GM21515 (cell line): ENCODE measurements at regions not wholly inside any gene's neighbourhood (a gene's known extent, or its start where the extent isn't known, plus 50 kb on each side); places are given as distances from the start of the nearest gene placed in this dataset.
A peak's percentile ranks its signal among the peaks of the same experiment; 100 is the strongest.
"Not testable (repeated sequence)": the region's sequence is repeated elsewhere in the genome, so short reads cannot be mapped to it uniquely, and the experiment has no call there.

ENCODE experiments used
- ATAC-seq: cut with Tn5 transposase; IDR thresholded peaks from one replicate; pipeline ENCODE4 v1.9.1; 2021; ENCODE audit not compliant: unreplicated experiment

- no peak for ATAC-seq
Measured at GRCh38 chr4:149050840-149051239, 608.6 kb upstream of the NR3C2 start.

GRCh38 chr4:149048451-149049143 lies 606.4 kb upstream of the NR3C2 start:
- ATAC-seq: no peak

DNA sequence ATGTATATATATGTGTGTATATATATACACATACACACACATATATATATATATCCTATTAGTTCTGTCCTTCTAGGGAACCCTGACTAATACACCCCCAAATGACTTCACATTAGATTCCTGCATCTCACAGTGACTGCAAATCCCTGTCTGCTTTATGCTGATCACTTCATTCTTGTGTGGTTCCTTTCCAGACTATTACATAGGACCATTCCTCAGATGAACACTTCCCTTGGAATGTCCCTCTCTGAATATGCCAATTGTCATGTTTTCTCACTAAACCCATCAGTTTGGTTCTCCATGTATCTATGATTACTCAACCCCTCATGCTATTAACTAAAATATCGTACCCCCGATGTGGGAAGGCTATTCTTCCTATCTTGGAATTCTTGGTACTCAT lies 605.2 kb upstream of the NR3C2 start:
- ATAC-seq: no peak

DNA sequence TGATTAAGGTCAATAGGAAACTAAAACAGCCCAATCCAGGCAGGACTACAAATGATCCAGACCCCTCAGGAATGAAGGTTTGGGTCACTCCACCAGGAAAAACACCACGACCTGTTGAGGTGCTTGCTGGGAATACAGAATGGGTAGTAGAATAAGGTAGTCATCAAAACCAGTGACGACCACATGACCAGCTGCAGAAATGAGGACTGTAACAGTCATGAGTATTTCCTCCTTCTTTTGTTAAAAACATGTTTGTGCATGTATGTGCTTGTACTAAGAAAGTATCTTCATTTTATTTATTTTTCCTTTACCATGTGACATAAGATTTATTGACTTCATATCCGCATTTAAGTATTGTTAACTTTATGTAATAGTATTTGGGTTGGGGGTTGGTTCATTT lies 603.5 kb upstream of the NR3C2 start:
- ATAC-seq: no peak

DNA sequence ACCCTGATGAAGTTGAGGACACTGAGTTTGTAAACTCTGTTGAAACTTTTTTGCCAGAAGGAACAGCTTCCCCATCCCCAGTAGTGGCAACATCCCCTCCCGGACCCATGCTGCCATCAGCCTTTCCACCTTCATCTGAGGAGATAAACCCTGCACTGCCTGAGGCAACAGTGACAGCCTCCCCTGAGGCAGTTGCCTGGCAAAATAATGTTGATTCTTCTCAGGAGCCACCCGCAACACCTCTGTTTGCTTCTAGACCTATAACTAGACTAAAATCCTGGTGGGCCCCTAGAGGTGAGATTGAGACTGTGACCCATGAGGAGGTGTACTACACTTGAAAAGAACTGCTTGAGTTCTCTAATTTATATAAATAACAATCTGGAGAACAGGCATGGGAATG lies 597.6 kb upstream of the NR3C2 start:
- ATAC-seq: not testable (repeated sequence)

DNA sequence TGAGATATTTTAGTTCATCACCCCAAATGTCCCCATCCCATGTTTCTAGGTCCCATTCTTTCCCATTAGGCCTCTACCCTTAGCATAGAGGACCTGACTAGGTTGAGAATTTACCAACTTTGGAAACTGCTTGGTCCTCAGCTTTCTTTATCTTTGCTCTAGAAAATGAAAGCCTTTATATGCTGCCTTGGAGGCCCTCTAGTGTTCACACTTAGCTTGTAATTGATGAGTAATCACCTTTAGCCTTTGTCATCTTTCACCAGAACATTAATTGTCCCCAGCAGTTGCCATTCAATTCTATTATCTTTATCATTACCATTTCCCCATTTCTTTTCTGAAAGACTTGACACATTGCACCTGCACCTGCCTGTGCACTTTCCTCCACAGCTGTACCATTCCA lies 589.2 kb upstream of the NR3C2 start:
- ATAC-seq: peak; percentile 66

DNA sequence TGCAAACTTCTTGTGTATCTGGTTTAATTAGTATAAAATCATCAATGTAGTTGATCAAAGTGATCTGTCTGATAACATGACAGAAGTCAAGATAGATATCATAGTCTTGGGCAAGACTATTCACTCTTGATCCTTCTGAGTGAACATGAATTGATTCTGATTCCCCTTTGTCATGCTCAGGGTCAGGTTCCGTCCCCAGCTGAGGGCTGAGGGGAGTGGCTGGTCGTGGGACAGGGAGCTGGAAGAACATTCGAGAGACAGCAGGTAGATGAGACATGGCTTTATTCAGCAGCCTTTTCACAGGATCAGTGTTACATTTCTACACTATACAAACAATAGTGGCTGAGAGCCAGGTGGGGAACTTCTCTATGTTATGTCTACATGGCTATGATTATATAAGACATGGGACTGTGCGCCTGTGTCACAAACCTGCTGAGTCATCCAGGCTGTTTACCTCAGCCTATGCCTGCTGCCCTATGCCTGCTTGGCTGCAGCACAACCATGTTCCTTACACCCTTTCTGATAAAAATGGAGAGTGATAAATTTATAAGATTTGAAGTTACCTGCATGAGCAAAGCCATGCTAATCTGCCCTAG lies 586.9 kb upstream of the NR3C2 start:
- no peak for ATAC-seq

- no peak for ATAC-seq
Measured at GRCh38 chr4:149026696-149027095, 584.5 kb upstream of the NR3C2 start.

DNA sequence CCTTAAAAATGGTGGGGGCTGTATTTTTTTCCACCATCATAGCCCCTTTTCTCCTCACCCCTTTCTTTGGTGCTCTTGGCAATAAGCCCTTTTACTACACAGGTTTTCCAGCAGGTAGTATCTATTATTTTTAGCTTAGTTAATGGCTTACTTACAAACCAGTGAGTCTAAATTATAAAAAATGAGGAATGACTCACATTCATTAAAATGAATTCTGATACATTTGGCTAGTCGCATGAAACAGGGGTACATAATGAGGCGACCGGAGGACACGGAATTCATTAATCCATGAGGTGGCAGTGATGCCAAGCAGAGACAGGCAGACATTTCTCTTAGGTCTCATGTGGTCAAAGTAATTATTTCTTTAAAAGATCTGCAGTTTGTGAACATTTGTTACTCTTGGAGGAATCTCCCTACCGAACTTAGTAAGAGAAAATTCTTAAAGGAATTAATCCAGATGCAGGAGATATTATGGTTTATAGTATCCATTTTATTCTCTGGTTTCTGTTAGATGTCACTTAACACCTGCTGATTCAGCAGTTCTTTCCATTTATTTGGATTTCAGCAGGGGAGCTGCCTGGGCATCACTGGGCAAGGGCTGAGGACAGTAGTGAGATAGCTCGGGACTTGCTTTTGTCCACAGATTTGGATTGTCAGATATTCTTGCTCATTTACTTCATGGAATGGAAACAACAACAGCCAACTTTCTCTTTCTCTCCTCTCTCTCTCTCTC lies 575.0 kb upstream of the NR3C2 start:
- no peak for ATAC-seq

GRCh38 chr4:149009223-149009622 lies 567.0 kb upstream of the NR3C2 start:
- no peak for ATAC-seq

- no peak for ATAC-seq
Measured at GRCh38 chr4:149008415-149009025, 566.3 kb upstream of the NR3C2 start.

- ATAC-seq: no peak
Measured at GRCh38 chr4:149005191-149005590, 563.0 kb upstream of the NR3C2 start.

DNA sequence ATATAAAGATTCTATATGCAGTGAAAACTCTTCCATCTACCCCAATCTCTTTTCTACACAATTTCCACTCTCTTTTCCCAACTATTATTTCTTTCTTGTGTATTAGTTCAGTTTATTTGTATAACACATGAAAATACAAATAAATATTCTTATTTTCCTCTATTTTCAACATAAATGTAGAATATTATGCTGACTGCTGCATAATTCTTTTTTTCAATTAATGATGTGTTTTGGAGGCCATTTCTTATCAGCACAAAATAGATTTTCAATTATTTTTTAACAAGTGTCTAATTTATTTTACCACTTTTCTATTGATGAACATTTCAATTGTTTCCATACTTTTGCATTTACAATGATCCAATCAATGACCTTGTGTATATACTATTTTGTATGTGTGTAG lies 557.7 kb upstream of the NR3C2 start:
- ATAC-seq: no peak

GRCh38 chr4:148998719-148999118 lies 556.5 kb upstream of the NR3C2 start:
- no peak for ATAC-seq

DNA sequence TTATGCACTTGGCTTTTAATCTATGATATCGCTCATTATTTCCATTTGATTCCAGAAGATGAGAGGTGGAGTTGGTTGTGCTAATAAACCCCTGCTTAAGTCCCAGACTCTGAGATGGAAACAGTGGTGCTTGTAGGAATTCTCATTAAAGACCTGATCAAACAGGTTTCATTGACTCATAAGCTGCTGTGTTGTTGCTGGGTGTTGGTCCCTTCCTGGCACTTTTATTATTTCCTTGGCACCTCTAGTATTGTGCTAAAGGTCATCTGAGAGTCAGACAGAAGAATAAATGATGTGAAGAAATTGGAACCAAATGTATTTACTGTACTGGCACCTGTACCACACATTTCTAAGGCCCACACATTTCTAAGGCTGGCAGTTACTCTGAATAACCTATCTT lies 544.7 kb upstream of the NR3C2 start:
- ATAC-seq: no peak

DNA sequence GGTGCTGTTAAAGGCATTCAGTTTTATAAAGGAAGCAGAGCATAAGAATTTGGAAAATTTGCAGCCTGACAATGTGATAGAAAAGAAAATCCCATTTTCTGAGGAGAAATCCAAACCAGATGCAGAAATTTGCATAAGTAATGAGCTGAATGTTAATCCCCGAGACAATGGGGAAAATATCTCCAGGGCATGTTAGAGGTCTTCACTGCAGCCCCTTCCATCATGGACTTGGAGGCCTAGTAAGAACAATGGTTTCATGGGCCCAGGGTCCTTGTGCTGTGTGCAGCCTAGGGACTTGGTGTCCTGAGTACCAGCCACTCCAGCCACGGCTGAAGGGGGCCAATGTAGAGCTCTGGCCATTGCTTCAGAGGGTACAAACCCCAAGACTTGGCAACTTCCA lies 542.7 kb upstream of the NR3C2 start:
- no peak for ATAC-seq

- no peak for ATAC-seq
Measured at GRCh38 chr4:148982200-148982599, 540.0 kb upstream of the NR3C2 start.

- no peak for ATAC-seq
Measured at GRCh38 chr4:148980782-148981480, 538.7 kb upstream of the NR3C2 start.

- no peak for ATAC-seq
Measured at GRCh38 chr4:148978301-148978700, 536.1 kb upstream of the NR3C2 start.

GRCh38 chr4:148975464-148975863 lies 533.2 kb upstream of the NR3C2 start:
- ATAC-seq: no peak

- ATAC-seq: no peak
Measured at GRCh38 chr4:148965080-148965479, 522.9 kb upstream of the NR3C2 start.
